BE2C (cell line): ENCODE measurements at regions not wholly inside any gene's neighbourhood (a gene's known extent, or its start where the extent isn't known, plus 50 kb on each side); places are given as distances from the start of the nearest gene placed in this dataset.

Experiments used
- DNase-seq: peaks from one replicate; pipeline ENCODE4 v3.0.0-alpha.2; 2020
- H3K27me3 ChIP-seq: fragments of 250-450 bp; sonication (Bioruptor Pico); 2 replicates; pipeline ENCODE4 v1.5.1; 2020; ENCODE audit warnings: mild to moderate bottlenecking
- H3K36me3 ChIP-seq: fragments of 250-450 bp; sonication (Bioruptor Pico); 2 replicates; pipeline ENCODE4 v1.5.1; 2020; ENCODE audit warnings: mild to moderate bottlenecking
- H3K4me1 ChIP-seq: fragments of 250-450 bp; sonication (Bioruptor Pico); 2 replicates; pipeline ENCODE4 v1.5.1; 2020
- H3K4me3 ChIP-seq: 2 replicates; pipeline ENCODE4 v1.5.1; 2011; ENCODE audit warnings: low read depth, low read length
- H3K9me3 ChIP-seq: fragments of 250-450 bp; sonication (Bioruptor Pico); 2 replicates; pipeline ENCODE4 v1.5.1; 2020
- CTCF ChIP-seq: IDR thresholded peaks from 2 replicates; pipeline ENCODE4 v1.5.1; 2012; ENCODE audit warnings: mild to moderate bottlenecking, low read depth, low read length

GRCh38 chr6:8282380-8282779 is 153.0 kb downstream of the SLC35B3 start:
- TF ChIP-seq CTCF, result no peak
- H3K9me3 ChIP-seq, result no peaks in the 10 kb centered on the region
- no peaks in the 10 kb centered on the region for H3K36me3 ChIP-seq
- no peak for DNase-seq
- no peaks in the 10 kb centered on the region for H3K27me3 ChIP-seq
- peaks cover 10% of the 10 kb centered on the region for H3K4me1 ChIP-seq
- no peak overlapping the region for H3K4me3 ChIP-seq

- DNase-seq, result peak; percentile 77
- peak overlapping the region; percentile 33 for H3K4me3 ChIP-seq
- no peaks in the 10 kb centered on the region for H3K36me3 ChIP-seq
- H3K9me3 ChIP-seq, result no peaks in the 10 kb centered on the region
- no peaks in the 10 kb centered on the region for H3K27me3 ChIP-seq
- peaks cover 10% of the 10 kb centered on the region for H3K4me1 ChIP-seq
- no peak for TF ChIP-seq CTCF
Observed at GRCh38 chr6:8279041-8279805, 156.1 kb downstream of the SLC35B3 start.

- peak; percentile 27 for DNase-seq
- no peaks in the 10 kb centered on the region for H3K9me3 ChIP-seq
- TF ChIP-seq CTCF, result no peak
- H3K4me1 ChIP-seq, result peaks cover 10% of the 10 kb centered on the region
- peak overlapping the region; percentile 33 for H3K4me3 ChIP-seq
- no peaks in the 10 kb centered on the region for H3K36me3 ChIP-seq
- no peaks in the 10 kb centered on the region for H3K27me3 ChIP-seq
Observed at GRCh38 chr6:8278562-8278961, 156.8 kb downstream of the SLC35B3 start.

- Histone ChIP-seq H3K4me1 (peaks cover 10% of the 10 kb centered on the region), H3K4me3 (no peak overlapping the region), H3K36me3 (no peaks in the 10 kb centered on the region), H3K9me3 (no peaks in the 10 kb centered on the region), H3K27me3 (no peaks in the 10 kb centered on the region)
- peak; percentile 28 for DNase-seq
- no peak for TF ChIP-seq CTCF
Observed at GRCh38 chr6:8277769-8278168, 157.6 kb downstream of the SLC35B3 start.

GRCh38 chr6:8276148-8276547 is 159.2 kb downstream of the SLC35B3 start:
- Histone ChIP-seq H3K27me3 (no peaks in the 10 kb centered on the region), H3K4me3 (no peak overlapping the region), H3K9me3 (no peaks in the 10 kb centered on the region), H3K36me3 (no peaks in the 10 kb centered on the region), H3K4me1 (peaks cover 10% of the 10 kb centered on the region)
- no peak for TF ChIP-seq CTCF
- no peak for DNase-seq

GRCh38 chr6:8275667-8276066 is 159.7 kb downstream of the SLC35B3 start:
- no peak for TF ChIP-seq CTCF

More at GRCh38 chr6:8275667-8276066, 159.7 kb downstream of the SLC35B3 start:
- DNase-seq, result no peak
- Histone ChIP-seq H3K27me3 (no peaks in the 10 kb centered on the region), H3K4me3 (no peak overlapping the region), H3K9me3 (no peaks in the 10 kb centered on the region), H3K4me1 (peaks cover 10% of the 10 kb centered on the region), H3K36me3 (no peaks in the 10 kb centered on the region)
